ENCODE measurements at regions not wholly inside any gene's neighbourhood (a gene's known extent, or its start where the extent isn't known, plus 50 kb on each side); places are given as distances from the start of the nearest gene placed in this dataset.

GRCh38 chr16:73846007-73846330 lies 450.6 kb upstream of the PSMD7 start:
- H3K4me3 ChIP-seq (ENCODE audit: low read depth, low read length) = no peak overlapping the region
- TF ChIP-seq CTCF (IDR thresholded peaks at IDR 0.05; ENCODE audit: control insufficient read depth, extremely low read depth, insufficient read depth) = no peak
- DNase-seq (ENCODE audit: low read depth) = no peak

- no peak overlapping the region for H3K4me3 ChIP-seq (ENCODE audit: low read depth, low read length)
- no peak for TF ChIP-seq CTCF (IDR thresholded peaks at IDR 0.05; ENCODE audit: control insufficient read depth, extremely low read depth, insufficient read depth)
- DNase-seq (ENCODE audit: low read depth) = no peak
Measured at GRCh38 chr16:73845238-73846006, 451.2 kb upstream of the PSMD7 start.

GRCh38 chr16:73840728-73841127 lies 455.9 kb upstream of the PSMD7 start:
- TF ChIP-seq CTCF (IDR thresholded peaks at IDR 0.05; ENCODE audit: control insufficient read depth, extremely low read depth, insufficient read depth) = no peak
- no peak overlapping the region for H3K4me3 ChIP-seq (ENCODE audit: low read depth, low read length)
- DNase-seq (ENCODE audit: low read depth) = no peak

DNA sequence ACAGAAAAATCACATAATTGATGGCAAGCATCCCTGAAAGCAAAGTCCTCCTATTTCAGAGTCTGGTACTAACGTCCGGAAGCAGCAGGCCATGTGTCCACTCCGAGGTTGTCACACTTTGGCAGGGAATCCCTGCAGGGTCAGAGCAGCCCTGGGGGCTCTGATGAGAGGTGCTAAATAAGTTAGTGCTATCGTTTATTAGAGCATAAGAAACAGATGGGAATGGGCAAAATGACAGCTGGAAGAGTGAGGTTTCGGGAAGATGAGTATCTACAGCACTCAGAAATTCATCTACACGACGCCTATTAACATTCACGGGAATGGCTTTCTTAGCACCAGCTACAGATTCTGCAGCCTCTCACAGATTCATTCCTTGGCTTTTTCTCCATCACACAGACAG lies 465.4 kb upstream of the PSMD7 start:
- no peak overlapping the region for H3K4me3 ChIP-seq (ENCODE audit: low read depth, low read length)
- no peak for TF ChIP-seq CTCF (IDR thresholded peaks at IDR 0.05; ENCODE audit: control insufficient read depth, extremely low read depth, insufficient read depth)
- no peak for DNase-seq (ENCODE audit: low read depth)

- DNase-seq (ENCODE audit: low read depth) = no peak
- no peak overlapping the region for H3K4me3 ChIP-seq (ENCODE audit: low read depth, low read length)
- TF ChIP-seq CTCF (IDR thresholded peaks at IDR 0.05; ENCODE audit: control insufficient read depth, extremely low read depth, insufficient read depth) = no peak
Measured at GRCh38 chr16:73823205-73823849, 473.3 kb upstream of the PSMD7 start.

GRCh38 chr16:73817526-73818324 lies 478.9 kb upstream of the PSMD7 start:
- no peak for DNase-seq (ENCODE audit: low read depth)
- no peak overlapping the region for H3K4me3 ChIP-seq (ENCODE audit: low read depth, low read length)
- no peak for TF ChIP-seq CTCF (IDR thresholded peaks at IDR 0.05; ENCODE audit: control insufficient read depth, extremely low read depth, insufficient read depth)
